ENCODE measurements at regions not wholly inside any gene's neighbourhood (a gene's known extent, or its start where the extent isn't known, plus 50 kb on each side); places are given as distances from the start of the nearest gene placed in this dataset.

DNA sequence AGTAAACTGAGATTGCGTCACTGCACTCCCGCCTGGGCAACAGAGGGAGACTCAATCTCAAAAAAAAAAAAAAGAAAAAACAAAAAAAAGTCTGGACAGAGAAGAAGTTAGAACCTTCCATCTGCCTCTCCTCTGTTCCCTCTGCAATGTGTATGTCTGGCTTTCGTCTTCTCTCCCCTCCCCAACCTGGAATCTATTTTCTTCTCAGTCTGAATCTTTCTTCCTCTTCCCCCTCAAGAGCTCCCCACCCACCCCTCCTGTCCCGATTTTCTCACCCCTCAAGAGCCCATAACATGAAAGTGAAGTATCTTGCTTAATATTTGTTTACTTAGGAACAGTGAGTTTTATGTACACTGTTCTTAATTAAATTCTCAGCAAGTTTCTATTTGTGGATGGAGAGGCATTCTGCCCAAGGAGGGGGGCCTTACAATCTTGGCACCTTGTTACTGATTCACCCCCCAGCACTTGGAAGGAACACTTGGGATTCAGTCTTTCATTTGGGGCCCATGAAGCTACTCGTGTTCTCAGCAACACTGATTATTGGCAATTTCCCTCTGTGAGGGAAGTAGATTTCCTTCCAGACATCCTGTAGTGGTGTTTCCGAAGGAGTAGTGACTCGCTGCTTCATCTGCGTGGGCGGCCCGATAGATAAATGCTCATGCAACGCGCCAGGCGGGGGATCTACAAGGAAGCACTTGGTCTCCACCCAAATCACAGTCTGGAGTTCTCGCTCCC, 69.3 kb upstream of the SRSF6 start:
- DNase-seq: no peak
- H3K27me3 Mint-ChIP-seq: peaks cover 32% of the 10 kb centered on the region
- peaks cover 3% of the 10 kb centered on the region for H3K9me3 Mint-ChIP-seq (ENCODE audit: insufficient read depth)
- H3K27ac Mint-ChIP-seq: no peak overlapping the region
- H3K4me1 Mint-ChIP-seq: no peaks in the 10 kb centered on the region
- Histone ChIP-seq H3K9me3 (ENCODE audit: control extremely low read depth in 1 of 3, control insufficient read depth in 2 of 3, insufficient read depth in 1 of 3, low read length in 2 of 3) (peaks cover 0 to 10% (median 5%) of the 10 kb centered on the region in 3 donors), H3K9ac (ENCODE audit: low read length) (no peak overlapping the region), H2AFZ (ENCODE audit: insufficient read depth, low read depth, low read length, poor library complexity, severe bottlenecking) (no peak overlapping the region), H3K27me3 (replicated peaks in 1 of 4; ENCODE audit: control extremely low read depth in 1 of 4, control insufficient read depth in 3 of 4, insufficient read depth in 4 of 4, low read length in 3 of 4) (peaks cover 0 to 4% (median 0%) of the 10 kb centered on the region in 4 experiments), H3K4me3 (ENCODE audit: control extremely low read depth in 1 of 5, extremely low read depth in 1 of 5, insufficient read depth in 1 of 5, low read depth in 2 of 5, low read length in 4 of 5) (no peak overlapping the region), H3K4me2 (replicated peaks; ENCODE audit: low read depth, low read length, poor library complexity, severe bottlenecking) (no peak overlapping the region), H3K27ac (ENCODE audit: low read length in 2 of 2) (no peak overlapping the region), H3K4me1 (ENCODE audit: control insufficient read depth in 2 of 2, insufficient read depth in 2 of 2, low read length in 2 of 2) (no peaks in the 10 kb centered on the region), H4K20me1 (ENCODE audit: control insufficient read depth, insufficient read depth, low read length, poor library complexity, severe bottlenecking) (no peaks in the 10 kb centered on the region), H3K36me3 (replicated peaks in 1 of 2; ENCODE audit: control extremely low read depth in 1 of 2, control insufficient read depth in 1 of 2, extremely low read depth in 1 of 2, insufficient read depth in 2 of 2, low read length in 1 of 2) (no peaks in the 10 kb centered on the region), H3K79me2 (ENCODE audit: control insufficient read depth, insufficient read depth, low read length) (no peaks in the 10 kb centered on the region)
- 60% methylated on average over 10 of the region's 14 CpGs for WGBS (ENCODE audit: insufficient coverage)
- intact Hi-C loops (cut with micrococcal nuclease): no loop called here
- ChIA-PET CTCF (no interaction called here), POLR2A (no interaction called here)
- H3K4me3 Mint-ChIP-seq: no peak overlapping the region
- no peak for TF ChIP-seq EZH2 (IDR thresholded peaks at IDR 0.05; ENCODE audit: borderline replicate concordance, insufficient read depth, low read depth, low read length, poor library complexity, severe bottlenecking)
- TF ChIP-seq, protein P1, sequence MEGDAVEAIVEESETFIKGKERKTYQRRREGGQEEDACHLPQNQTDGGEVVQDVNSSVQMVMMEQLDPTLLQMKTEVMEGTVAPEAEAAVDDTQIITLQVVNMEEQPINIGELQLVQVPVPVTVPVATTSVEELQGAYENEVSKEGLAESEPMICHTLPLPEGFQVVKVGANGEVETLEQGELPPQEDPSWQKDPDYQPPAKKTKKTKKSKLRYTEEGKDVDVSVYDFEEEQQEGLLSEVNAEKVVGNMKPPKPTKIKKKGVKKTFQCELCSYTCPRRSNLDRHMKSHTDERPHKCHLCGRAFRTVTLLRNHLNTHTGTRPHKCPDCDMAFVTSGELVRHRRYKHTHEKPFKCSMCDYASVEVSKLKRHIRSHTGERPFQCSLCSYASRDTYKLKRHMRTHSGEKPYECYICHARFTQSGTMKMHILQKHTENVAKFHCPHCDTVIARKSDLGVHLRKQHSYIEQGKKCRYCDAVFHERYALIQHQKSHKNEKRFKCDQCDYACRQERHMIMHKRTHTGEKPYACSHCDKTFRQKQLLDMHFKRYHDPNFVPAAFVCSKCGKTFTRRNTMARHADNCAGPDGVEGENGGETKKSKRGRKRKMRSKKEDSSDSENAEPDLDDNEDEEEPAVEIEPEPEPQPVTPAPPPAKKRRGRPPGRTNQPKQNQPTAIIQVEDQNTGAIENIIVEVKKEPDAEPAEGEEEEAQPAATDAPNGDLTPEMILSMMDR (IDR thresholded peaks at IDR 0.05): no peak
- ATAC-seq (ENCODE audit: low read depth): no peak

DNA sequence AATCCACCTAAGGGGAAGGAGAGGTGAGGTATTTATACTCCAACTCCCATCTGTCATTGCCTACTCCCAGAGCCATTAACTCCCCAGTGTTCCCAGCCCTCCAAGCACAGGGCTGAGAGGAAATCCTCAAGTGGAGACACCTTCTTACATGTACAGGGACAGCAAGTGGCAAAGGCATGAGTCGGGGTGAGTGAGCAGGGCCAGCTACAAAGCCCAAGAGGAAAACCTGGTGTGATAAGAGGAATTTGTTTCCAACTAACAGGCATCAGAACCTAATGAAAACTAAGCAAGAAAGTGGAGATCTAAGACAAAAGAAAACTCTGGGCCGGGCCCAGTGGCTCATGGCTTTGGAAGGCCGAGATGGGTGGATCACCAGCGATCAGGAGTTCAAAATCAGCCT, 70.0 kb upstream of the SRSF6 start:
- intact Hi-C loops (cut with micrococcal nuclease): no loop called here
- no peak overlapping the region for H3K27ac ChIP-seq (ENCODE audit: low read length in 2 of 2)
- 81% methylated on average over 3 of the region's 4 CpGs for WGBS (ENCODE audit: insufficient coverage)
- no peak for ATAC-seq (ENCODE audit: low read depth)
- H3K9ac ChIP-seq (ENCODE audit: low read length): no peak overlapping the region
- no peaks in the 10 kb centered on the region for H3K4me1 Mint-ChIP-seq
- H3K9me3 Mint-ChIP-seq (ENCODE audit: insufficient read depth): peaks cover 3% of the 10 kb centered on the region
- TF ChIP-seq EZH2 (IDR thresholded peaks at IDR 0.05; ENCODE audit: borderline replicate concordance, insufficient read depth, low read depth, low read length, poor library complexity, severe bottlenecking): no peak
- TF ChIP-seq, protein P1 (IDR thresholded peaks at IDR 0.05): no peak
- no peak overlapping the region for H3K4me3 ChIP-seq (ENCODE audit: control extremely low read depth in 1 of 5, extremely low read depth in 1 of 5, insufficient read depth in 1 of 5, low read depth in 2 of 5, low read length in 4 of 5)
- H3K4me3 Mint-ChIP-seq: no peak overlapping the region
- no peak for DNase-seq
- no peaks in the 10 kb centered on the region for H4K20me1 ChIP-seq (ENCODE audit: control insufficient read depth, insufficient read depth, low read length, poor library complexity, severe bottlenecking)
- no peak overlapping the region for H3K4me2 ChIP-seq (replicated peaks; ENCODE audit: low read depth, low read length, poor library complexity, severe bottlenecking)
- no peak overlapping the region for H2AFZ ChIP-seq (ENCODE audit: insufficient read depth, low read depth, low read length, poor library complexity, severe bottlenecking)
- POLR2A ChIA-PET: no interaction called here
- no peak overlapping the region for H3K27ac Mint-ChIP-seq
- CTCF ChIA-PET: no interaction called here
- peaks cover 29% of the 10 kb centered on the region for H3K27me3 Mint-ChIP-seq
- H3K79me2 ChIP-seq (ENCODE audit: control insufficient read depth, insufficient read depth, low read length): no peaks in the 10 kb centered on the region
- peaks cover 0 to 10% (median 5%) of the 10 kb centered on the region in 3 donors for H3K9me3 ChIP-seq (ENCODE audit: control extremely low read depth in 1 of 3, control insufficient read depth in 2 of 3, insufficient read depth in 1 of 3, low read length in 2 of 3)
- no peaks in the 10 kb centered on the region for H3K4me1 ChIP-seq (ENCODE audit: control insufficient read depth in 2 of 2, insufficient read depth in 2 of 2, low read length in 2 of 2)
- H3K27me3 ChIP-seq (replicated peaks in 1 of 4; ENCODE audit: control extremely low read depth in 1 of 4, control insufficient read depth in 3 of 4, insufficient read depth in 4 of 4, low read length in 3 of 4): peaks cover 0 to under 1% (median 0%) of the 10 kb centered on the region in 4 experiments
- no peaks in the 10 kb centered on the region for H3K36me3 ChIP-seq (replicated peaks in 1 of 2; ENCODE audit: control extremely low read depth in 1 of 2, control insufficient read depth in 1 of 2, extremely low read depth in 1 of 2, insufficient read depth in 2 of 2, low read length in 1 of 2)

All from B cell (primary cell).